Tibial nerve (tissue), 4 donors: ENCODE measurements at regions not wholly inside any gene's neighbourhood (a gene's known extent, or its start where the extent isn't known, plus 50 kb on each side); places are given as distances from the start of the nearest gene placed in this dataset.

Source experiments
- CTCF ChIP-seq, 5 experiments: fragments of 200-600 bp in 3 of 5; fragments of 450-650 bp in 2 of 5; sonication (generic) in 3 of 5; IDR thresholded peaks; one replicate each; pipeline ENCODE4 v1.5.1; 2016 to 2019; ENCODE audit warnings: antibody characterized with exemption in 5 of 5, mild to moderate bottlenecking in 3 of 5, moderate library complexity in 2 of 5
- EP300 ChIP-seq, 2 donors: sonication (generic); formaldehyde crosslinking; IDR thresholded peaks; one replicate each; pipeline ENCODE4 v1.6.1; 2017; ENCODE audit warnings: antibody characterized with exemption in 2 of 2, mild to moderate bottlenecking in 1 of 2
- POLR2A ChIP-seq, 2 donors: fragments of 450-650 bp; IDR thresholded peaks; one replicate each; pipeline ENCODE4 v1.6.1; 2017; ENCODE audit warnings: antibody characterized with exemption in 2 of 2, mild to moderate bottlenecking in 2 of 2, moderate library complexity in 2 of 2

GRCh38 chr18:2407961-2408360 is 163.3 kb downstream of the METTL4 start:
- TF ChIP-seq POLR2A (IDR thresholded peaks at IDR 0.05): no peak
- no peak for TF ChIP-seq CTCF (IDR thresholded peaks at IDR 0.05)
- TF ChIP-seq EP300 (IDR thresholded peaks at IDR 0.05): no peak
